MV-4-11 (cell line): ENCODE measurements at regions not wholly inside any gene's neighbourhood (a gene's known extent, or its start where the extent isn't known, plus 50 kb on each side); places are given as distances from the start of the nearest gene placed in this dataset.
"Not testable (repeated sequence)": the region's sequence is repeated elsewhere in the genome, so short reads cannot be mapped to it uniquely, and the experiment has no call there.

Source experiments
- DNase-seq: peaks from one replicate; lab custom pipeline; 2025; lab: John Stamatoyannopoulos, UW

GRCh38 chr7:131858611-131859010, 302.2 kb upstream of the PODXL start:
- no peak for DNase-seq

- no peak for DNase-seq
Measured at GRCh38 chr7:131849472-131849871, 293.0 kb upstream of the PODXL start.

- no peak for DNase-seq
Measured at GRCh38 chr7:131848033-131848432, 291.6 kb upstream of the PODXL start.

- no peak for DNase-seq
Measured at GRCh38 chr7:131845573-131846314, 289.3 kb upstream of the PODXL start.

GRCh38 chr7:131844369-131844768, 287.9 kb upstream of the PODXL start:
- DNase-seq: no peak

GRCh38 chr7:131843898-131844331, 287.5 kb upstream of the PODXL start:
- DNase-seq: no peak

- DNase-seq: no peak
Measured at GRCh38 chr7:131839967-131840690, 283.7 kb upstream of the PODXL start.

GRCh38 chr7:131836733-131837132, 280.3 kb upstream of the PODXL start:
- DNase-seq: no peak

GRCh38 chr7:131835141-131835540, 278.7 kb upstream of the PODXL start:
- DNase-seq: no peak

GRCh38 chr7:131830681-131831080, 274.3 kb upstream of the PODXL start:
- no peak for DNase-seq

GRCh38 chr7:131829947-131830558, 273.6 kb upstream of the PODXL start:
- no peak for DNase-seq

- no peak for DNase-seq
Measured at GRCh38 chr7:131827421-131827820, 271.0 kb upstream of the PODXL start.

GRCh38 chr7:131826960-131827359, 270.5 kb upstream of the PODXL start:
- DNase-seq: no peak

GRCh38 chr7:131823961-131824440, 267.6 kb upstream of the PODXL start:
- DNase-seq: not testable (repeated sequence)

- DNase-seq: no peak
Measured at GRCh38 chr7:131819891-131820290, 263.5 kb upstream of the PODXL start.

GRCh38 chr7:131816391-131817007, 260.1 kb upstream of the PODXL start:
- DNase-seq: no peak

- no peak for DNase-seq
Measured at GRCh38 chr7:131808736-131809135, 252.3 kb upstream of the PODXL start.

GRCh38 chr7:131808156-131808555, 251.7 kb upstream of the PODXL start:
- not testable (repeated sequence) for DNase-seq

- no peak for DNase-seq
Measured at GRCh38 chr7:131803816-131804215, 247.4 kb upstream of the PODXL start.

GRCh38 chr7:131802195-131802864, 245.9 kb upstream of the PODXL start:
- no peak for DNase-seq

- DNase-seq: no peak
Measured at GRCh38 chr7:131800531-131800930, 244.1 kb upstream of the PODXL start.

- DNase-seq: no peak
Measured at GRCh38 chr7:131800008-131800407, 243.6 kb upstream of the PODXL start.
